CD4-positive, alpha-beta T cell treated with Interferon gamma for 1 hour (primary cell): ENCODE measurements at regions not wholly inside any gene's neighbourhood (a gene's known extent, or its start where the extent isn't known, plus 50 kb on each side); places are given as distances from the start of the nearest gene placed in this dataset.

Source experiments
- DNase-seq: peaks from one replicate; pipeline ENCODE4 v3.0.0-alpha.2; 2020

GRCh38 chr20:50396623-50397022 is 113.6 kb upstream of the PTPN1 start:
- no peak for DNase-seq

GRCh38 chr20:50397058-50397457 is 113.1 kb upstream of the PTPN1 start:
- DNase-seq = no peak

DNA sequence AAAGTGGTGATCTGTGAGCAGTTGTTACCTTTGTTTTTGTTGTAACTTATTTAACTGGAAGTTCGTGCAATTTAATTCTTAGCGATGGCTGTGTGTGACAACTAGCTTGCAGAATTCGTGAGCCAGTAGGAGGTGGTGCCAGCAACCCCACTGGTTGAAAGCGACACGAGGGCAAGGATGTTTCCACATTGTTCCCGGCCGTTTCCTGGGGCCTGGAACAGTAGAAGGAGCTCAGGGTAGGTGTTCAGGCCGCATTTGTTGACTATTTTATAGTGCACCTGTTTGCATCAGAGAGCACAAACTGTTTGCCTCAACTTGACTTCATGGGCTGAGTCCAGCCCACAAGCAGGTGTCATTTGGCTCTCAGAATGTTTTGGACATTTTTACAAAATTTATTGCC is 112.1 kb upstream of the PTPN1 start:
- DNase-seq = no peak

- DNase-seq = no peak
These were observed 111.7 kb upstream of the PTPN1 start for GRCh38 chr20:50398471-50398820.

DNA sequence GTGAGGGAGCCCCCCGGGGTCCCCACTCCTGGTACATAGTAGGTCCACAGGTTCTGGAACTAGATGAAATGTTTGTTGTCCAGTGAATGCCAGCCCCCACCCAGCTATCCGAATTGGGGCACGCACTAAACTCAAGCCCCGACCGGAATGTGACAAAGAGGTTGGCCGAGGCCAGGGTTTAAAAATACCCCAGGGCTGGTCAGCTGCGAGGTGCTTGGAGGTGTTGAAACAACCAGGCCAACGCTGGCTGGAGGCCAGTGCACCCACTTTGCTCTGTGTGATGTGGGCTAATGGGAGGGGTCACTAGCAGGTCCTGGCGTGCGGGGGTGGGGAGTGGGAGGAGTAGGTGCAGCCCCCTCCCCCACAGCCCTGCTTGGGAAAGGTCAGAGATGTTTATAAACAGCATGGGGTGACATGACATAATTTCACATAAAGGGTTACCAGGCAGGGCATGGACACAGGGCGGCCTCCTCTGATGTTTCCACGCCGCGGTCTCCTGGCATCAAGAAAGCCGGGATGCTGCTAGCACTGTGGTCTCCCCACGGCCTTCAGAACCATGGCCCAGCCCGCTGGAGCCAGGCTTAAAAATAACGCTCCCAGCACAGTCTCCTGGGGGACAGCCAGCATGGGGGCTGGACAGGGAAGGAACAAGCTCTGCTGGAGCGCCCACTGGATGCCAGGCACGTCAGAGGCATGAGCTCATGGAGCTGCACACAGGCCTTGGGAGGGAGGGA is 111.2 kb upstream of the PTPN1 start:
- DNase-seq = no peak

DNA sequence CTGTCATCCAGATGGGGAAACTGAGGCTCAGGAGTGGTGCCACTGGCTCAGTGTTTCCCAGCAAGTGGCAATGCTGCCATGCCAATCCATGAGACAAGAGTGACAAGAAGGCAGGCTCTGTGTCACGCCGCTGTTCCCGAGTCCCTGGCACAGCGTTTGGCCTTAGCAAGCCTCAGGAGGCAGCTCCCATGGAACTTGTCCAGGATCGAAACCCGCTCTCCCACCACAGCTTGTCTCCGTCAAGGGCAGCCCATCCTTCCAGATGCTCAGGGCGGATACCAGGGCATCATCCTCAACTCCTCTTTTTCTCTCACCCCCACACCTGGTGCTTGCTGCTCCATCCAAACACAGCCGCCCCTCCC is 110.6 kb upstream of the PTPN1 start:
- DNase-seq = no peak

- peak; percentile 12 for DNase-seq
These were observed 110.1 kb upstream of the PTPN1 start for GRCh38 chr20:50399917-50400704.

DNA sequence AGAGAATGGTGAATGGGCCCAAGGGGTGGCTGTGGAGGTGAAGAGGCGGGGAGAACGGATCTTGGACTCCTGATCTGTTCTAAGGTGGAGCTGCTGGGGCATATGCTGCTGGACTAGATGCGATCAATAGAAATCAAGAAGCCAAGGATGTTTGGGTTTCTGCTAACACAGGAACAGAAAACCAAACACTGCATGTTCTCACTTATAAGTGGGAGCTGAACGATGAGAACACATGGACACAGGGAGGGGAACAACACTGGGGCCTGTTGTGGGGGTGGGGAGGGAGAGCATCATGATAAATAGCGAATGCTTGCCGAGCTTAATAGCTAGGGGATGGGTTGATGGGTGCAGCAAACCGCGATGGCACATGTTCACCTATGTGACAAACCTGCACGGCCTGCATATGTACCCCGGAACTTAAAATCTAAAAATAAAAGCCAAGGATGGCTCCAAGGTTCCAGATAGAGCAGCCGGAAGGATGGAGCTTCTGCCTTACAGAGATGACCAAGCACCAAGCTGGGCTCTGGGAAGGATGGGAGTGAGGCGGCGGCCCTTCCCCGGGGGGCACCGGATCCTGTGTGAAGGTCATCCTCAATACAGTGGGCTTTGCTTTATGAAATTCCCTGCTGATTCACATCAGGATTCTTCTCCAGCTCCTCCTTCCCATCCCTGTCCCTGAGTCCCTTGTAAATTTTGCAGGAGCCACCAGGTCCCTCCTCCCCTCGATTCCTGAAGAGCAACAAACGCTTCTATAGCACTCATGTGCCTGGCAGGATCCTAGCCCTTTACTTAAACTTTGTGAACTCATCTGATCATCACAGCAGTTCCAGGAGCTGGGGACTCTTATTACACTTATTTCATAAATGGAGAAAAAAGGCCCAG is 109.2 kb upstream of the PTPN1 start:
- DNase-seq = no peak

DNA sequence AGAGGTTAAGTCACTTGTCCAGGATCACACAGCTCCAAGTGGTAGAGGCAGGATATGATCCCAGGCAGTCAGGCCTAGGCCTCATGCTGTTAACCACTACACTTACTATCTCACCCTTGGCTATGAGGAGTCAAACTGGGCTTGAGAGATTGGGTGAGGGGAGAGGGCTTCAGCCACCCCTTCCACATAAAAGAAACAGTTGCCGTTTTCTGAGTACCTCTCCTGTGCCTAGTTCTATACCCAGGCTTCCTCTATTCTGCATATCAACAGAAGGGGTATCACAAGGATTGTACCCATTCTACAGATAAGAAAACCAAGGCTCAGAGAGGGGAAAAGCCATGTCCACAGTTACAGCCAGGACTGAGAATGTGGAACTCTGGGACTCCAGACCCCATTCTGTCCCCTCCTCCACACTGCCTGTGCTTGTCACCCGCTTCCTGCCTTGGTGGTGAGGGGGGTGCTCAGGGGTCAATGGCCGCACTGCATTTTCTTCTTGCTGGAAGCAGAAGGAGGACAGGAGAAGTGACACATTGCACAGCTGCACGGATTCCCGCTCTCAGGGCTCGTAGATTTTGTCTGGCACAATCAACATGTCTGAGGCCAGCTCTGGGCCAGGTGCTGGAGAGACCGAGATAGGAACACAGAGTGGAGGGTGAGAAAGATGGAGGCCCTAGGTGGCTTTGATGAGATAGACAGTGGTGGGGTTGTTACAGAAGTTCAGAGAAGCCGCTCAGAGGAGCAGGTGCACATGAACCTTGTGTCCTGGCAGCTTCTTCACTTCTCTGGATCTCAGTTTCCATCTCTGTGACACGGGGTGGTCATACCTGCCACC is 108.4 kb upstream of the PTPN1 start:
- DNase-seq = no peak

DNA sequence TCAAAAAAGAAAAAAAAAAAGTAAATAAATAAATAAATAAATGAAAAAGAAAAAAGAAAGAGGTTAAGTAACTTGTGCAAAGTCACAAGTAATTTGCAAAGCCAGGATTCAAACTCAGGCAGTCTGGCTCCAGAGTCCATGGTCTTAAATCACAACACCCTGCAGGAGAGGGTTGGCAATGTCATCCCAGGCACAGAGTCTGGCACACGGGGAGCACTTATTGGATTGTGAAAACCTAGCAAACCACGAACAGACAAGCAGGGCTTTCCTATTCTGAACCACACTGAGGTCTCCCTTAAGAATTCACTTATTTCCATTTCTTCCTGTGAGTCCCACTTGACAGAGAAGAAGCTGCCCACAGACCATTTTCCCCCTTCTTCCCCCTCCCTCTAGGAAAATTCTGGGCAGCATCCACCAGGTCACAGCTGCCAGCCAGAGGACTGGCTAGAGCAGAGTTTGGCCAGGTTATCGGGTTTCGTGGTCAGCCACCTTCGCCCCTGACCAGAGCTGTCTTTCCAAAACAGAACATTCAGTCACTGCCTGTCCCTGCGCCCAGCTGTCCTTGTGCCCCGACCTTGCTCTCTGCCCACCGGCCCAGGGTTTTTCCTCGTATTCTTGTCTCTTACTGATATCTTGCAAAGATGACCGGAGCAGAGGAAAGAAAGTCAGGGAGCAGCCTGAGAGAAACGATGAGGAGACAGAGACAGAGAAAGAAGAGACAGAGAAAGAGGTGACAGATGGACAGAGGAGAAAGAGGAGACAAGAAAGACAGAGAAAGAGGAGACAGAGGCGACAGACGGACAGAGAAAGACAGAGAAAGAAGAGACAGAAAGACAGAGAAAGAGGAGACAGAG is 106.4 kb upstream of the PTPN1 start:
- DNase-seq = no peak

DNA sequence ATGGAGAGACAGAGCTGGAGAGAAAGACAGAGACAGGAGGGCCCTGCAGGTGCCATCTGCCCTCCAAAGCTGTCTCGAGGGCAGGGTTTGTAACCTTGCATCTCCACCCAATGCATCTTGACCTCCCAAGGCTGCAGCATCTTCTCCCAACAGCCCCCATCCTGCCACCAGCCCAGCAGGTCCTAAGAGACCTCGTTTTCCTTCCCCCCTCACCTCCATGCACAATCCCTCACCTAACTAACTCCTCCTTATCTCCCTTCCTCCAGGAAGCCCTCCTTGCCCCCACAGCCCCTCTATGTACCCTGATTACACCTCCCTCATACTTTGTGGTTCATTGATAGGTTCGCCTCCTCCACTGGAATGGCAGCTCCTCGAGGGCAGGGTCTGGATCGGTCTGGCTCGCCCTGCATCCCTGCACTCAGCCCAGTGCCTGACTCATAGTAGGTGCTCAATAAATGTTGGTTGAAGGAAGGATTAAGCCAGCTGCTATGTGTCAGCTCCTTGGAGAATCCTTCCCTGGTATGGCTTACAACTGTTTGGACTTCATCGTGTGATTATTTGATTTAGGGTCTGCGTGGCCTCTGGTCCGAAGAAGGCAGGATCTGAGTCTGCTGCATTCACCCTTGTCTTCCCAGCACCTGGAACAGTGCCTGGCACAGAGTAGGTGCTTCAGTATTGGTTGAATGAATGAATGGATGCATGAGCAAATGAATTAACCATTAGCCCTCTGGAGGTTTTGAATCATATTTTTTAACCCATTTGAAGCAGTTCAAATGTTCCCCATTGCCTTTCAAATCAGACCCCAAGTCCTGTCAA is 105.6 kb upstream of the PTPN1 start:
- DNase-seq = no peak

DNA sequence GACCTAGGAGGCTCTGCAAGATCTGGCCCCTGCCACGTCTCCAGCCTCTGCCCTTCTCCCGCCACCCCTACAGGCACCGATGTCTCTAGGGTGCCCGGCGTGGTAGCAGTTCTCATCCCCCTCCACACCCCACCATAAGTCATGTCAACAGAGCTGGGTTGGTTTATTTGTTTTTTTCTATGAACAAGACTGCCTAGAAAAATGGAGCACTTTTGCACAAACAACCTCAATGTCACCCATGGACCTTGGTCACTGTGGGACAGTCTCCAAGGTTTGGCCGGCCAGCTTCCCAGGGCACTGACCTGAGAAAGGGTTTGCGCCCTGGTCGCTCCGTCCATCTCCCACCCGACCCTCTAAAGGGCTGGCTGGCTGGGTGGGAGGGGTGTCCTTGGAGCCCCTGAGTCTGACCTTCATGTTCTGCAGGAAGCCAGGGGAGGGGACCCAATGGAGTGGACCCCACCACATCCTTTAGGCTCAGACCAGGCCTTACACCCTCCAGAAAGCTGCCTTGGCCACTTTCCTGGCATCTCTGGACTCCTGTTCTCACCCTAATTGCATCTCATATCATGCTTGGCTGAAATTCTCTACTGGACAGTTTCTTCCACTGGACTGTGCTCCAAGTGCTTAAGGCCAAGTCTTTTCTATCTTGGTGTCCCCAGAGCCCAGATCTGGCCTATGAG is 104.8 kb upstream of the PTPN1 start:
- DNase-seq = no peak

DNA sequence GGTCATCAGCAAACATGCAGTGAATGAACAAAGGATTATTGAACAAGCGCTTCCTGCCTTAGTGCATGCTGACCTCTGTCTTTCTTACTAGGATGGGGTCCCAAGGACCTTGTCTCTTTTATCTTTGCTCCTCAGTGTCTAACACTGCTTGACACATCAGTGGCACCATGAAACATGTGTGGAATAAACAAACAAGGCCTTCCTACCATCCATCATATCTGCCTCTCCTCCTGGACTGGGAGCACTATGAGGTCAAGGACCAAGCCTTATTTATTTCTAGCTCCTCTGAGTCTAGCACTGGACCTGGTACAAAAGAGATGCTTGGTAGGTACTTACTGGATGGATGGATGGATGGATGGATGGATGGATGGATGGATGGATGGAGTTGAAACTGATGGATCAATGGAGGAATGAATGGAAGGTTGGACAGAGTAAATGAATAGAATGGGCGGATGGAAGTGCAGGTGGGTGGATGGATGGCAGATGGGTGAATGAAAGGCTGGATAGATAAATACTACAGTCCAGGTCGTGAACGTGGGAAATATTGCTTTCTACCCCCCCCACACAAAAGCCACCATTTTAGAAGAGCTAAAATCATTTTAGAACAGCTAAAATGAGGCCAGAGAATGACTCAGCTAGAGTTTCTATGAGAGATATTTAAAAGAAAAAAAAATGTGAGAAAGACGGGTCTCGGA is 104.1 kb upstream of the PTPN1 start:
- DNase-seq = no peak

- no peak for DNase-seq
These were observed 103.5 kb upstream of the PTPN1 start for GRCh38 chr20:50406610-50407136.

DNA sequence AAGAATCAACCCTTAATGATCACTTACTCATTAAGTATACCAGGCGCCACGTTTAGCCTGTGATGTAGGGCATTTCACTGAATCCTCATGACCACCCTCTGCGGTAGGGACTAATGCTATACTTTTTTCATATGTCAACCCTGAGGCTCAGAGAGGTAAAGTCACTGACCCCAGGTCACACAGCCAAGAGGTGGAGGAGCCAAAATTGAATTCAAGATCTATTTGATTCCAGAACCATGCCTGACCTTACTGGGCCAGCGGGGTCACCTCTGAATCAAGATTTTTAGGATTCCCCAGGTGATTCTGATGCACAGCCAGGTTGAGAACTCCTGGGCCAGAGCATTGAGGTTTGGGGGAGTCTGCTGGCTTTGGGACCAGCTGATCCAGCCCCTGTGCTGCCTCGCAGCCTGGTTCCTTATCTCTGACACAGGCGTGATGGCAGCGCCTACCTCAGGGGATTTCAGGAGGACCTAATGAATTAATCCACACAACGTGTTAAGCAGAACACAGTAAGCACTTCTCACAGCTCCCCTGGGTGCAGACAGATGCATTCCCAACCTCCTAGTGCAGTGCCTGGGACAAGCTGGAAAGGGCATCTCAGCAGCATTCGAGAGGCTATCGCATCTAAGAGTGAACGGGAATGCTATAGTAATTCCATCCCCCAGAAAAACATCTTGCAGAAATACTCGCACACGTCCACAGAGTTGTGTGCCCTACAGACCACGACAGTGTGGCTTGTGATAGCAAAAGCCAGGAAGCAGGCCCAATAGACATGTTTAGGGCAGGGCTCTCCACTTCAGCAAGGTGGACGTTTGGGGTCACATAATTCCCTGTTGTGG is 101.4 kb upstream of the PTPN1 start:
- DNase-seq = no peak

DNA sequence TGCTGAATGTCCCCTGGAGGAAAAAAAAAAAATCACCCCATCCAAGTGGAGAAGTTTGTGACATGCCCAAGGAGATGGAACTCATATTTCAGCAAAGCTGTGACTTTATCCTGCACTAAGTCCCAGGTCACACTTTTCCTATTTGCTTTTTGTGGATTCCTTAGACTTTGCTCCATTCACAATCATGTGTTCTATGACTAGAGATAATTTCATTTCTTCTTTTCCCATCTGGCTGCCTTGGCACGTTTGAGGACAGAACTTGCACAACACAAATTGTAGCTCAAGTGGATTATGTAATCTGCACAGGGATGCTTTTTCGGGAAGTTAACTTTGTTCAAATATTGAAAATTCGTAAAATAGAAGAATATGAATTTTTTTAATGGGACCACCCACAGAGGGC is 100.7 kb upstream of the PTPN1 start:
- no peak for DNase-seq

- DNase-seq = no peak
These were observed 99.8 kb upstream of the PTPN1 start for GRCh38 chr20:50410343-50410742.

GRCh38 chr20:50412069-50412468 is 98.1 kb upstream of the PTPN1 start:
- DNase-seq = no peak
